ENCODE measurements at regions not wholly inside any gene's neighbourhood (a gene's known extent, or its start where the extent isn't known, plus 50 kb on each side); places are given as distances from the start of the nearest gene placed in this dataset.

DNA sequence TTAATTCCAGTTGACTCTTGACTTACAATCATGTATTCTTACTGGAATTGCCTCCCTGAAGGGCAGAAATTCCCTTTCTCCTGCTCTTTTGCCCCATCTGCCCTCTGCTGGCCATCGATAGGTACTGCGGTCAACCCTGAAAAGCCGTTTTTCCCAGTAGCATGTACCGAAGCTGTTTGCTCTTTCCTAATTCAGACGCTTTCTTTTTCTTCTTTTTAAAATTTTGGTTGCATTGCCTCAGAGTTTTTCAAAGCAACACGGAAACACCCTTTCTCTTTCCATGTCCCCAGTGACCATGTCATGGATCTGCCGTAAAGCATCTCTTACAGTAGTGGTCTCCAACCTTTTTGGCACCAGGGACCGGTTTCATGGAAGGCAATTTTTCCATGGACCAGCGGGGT is 164.2 kb upstream of the C1orf21 start:
- H2BK12ac ChIP-seq (ENCODE audit: low read depth, low read length) = no peak overlapping the region
- FAIRE-seq = peak; percentile 45
- H3K27me3 ChIP-seq (replicated peaks in 1 of 4; ENCODE audit: control insufficient read depth in 3 of 4, extremely low read depth in 1 of 4, insufficient read depth in 3 of 4, low read length in 3 of 4) = peaks cover 1 to 14% (median 9%) of the 10 kb centered on the region in 4 experiments
- no peaks in the 10 kb centered on the region for H3K23me2 ChIP-seq (ENCODE audit: low read depth, low read length)
- H2AFZ ChIP-seq (ENCODE audit: low read length) = no peak overlapping the region
- DNase-seq (ENCODE audit: low read depth in 1 of 2, low spot score in 2 of 2) = peak in 1 of 2 experiments; percentile 83
- no peaks in the 10 kb centered on the region for H3K79me2 ChIP-seq (ENCODE audit: control insufficient read depth in 1 of 2, insufficient read depth in 2 of 2, low read length in 2 of 2)
- no peak overlapping the region for H3K4me2 ChIP-seq (ENCODE audit: insufficient read depth in 1 of 2, low read depth in 2 of 2, low read length in 2 of 2)
- no peak overlapping the region for H2AK5ac ChIP-seq (ENCODE audit: low read depth, low read length)
- H2BK5ac ChIP-seq (ENCODE audit: low read depth, low read length) = no peak overlapping the region
- no peak overlapping the region for H2BK120ac ChIP-seq (replicated peaks; ENCODE audit: low read depth, low read length)
- no peak overlapping the region for H2BK20ac ChIP-seq (ENCODE audit: low read length)
- H4K20me1 ChIP-seq (replicated peaks in 1 of 2; ENCODE audit: control insufficient read depth in 1 of 2, insufficient read depth in 2 of 2, low read length in 2 of 2) = no peaks in the 10 kb centered on the region
- no peak overlapping the region for H3K56ac ChIP-seq (replicated peaks; ENCODE audit: insufficient read length, low read depth, low read length)
- H3K27ac ChIP-seq (ENCODE audit: low read depth, low read length) = no peak overlapping the region
- no peak overlapping the region for H3K4ac ChIP-seq (replicated peaks; ENCODE audit: insufficient read length, low read depth, low read length)
- 40% methylated on average over 9 of the region's 9 CpGs; no CpG with 5 or more reads in 1 of the 2 experiments for WGBS, 2 experiments (ENCODE audit: extremely low coverage in 1 of 2, insufficient coverage in 1 of 2, insufficient read length in 1 of 2, insufficient replicate concordance in 2 of 2, low coverage in 1 of 2, low lambda C conversion rate in 2 of 2, missing lambda C conversion rate in 1 of 2)
- H3K4me1 ChIP-seq (replicated peaks in 1 of 4; ENCODE audit: control insufficient read depth in 3 of 4, insufficient read depth in 4 of 4, low read length in 3 of 4) = no peaks in the 10 kb centered on the region
- CTCF ChIA-PET (ENCODE audit: partially characterized antibody) = interaction anchor here (0.6 to 5.0 kb wide), 44 partner anchors 10 to 567 kb away, joined by 3 to 50 read pairs (median 4); no protein-coding TSS in a partner anchor
- H4K8ac ChIP-seq (ENCODE audit: extremely low read depth, insufficient read depth, low read length) = no peak overlapping the region
- no peak overlapping the region for H3K9ac ChIP-seq (replicated peaks in 1 of 4; ENCODE audit: extremely low read depth in 1 of 4, low read depth in 3 of 4, low read length in 3 of 4)
- no peak overlapping the region for H2BK15ac ChIP-seq (ENCODE audit: low read length)
- no peak overlapping the region for H3K4me3 ChIP-seq (ENCODE audit: extremely low read depth in 1 of 4, insufficient read depth in 2 of 4, low read depth in 3 of 4, low read length in 4 of 4)
- H4K5ac ChIP-seq (ENCODE audit: insufficient read length, low read depth, low read length) = no peak overlapping the region
- H3K14ac ChIP-seq (ENCODE audit: insufficient read length) = no peak overlapping the region
- no peaks in the 10 kb centered on the region for H3K79me1 ChIP-seq (ENCODE audit: low read depth, low read length)
- H3K36me3 ChIP-seq (ENCODE audit: control insufficient read depth in 2 of 4, insufficient read depth in 4 of 4, low read length in 3 of 4) = no peaks in the 10 kb centered on the region
- POLR2A ChIA-PET (ENCODE audit: partially characterized antibody) = interaction anchor here (0.6 kb wide), 1 partner anchor 530 kb away, joined by 4 read pairs; no protein-coding TSS in a partner anchor
- H3K18ac ChIP-seq (ENCODE audit: extremely low read depth, low read length) = no peak overlapping the region
- no peaks in the 10 kb centered on the region for H3K9me3 ChIP-seq (ENCODE audit: insufficient read depth in 2 of 2, low read depth in 1 of 2, low read length in 1 of 2)
- no peak overlapping the region for H3K23ac ChIP-seq (ENCODE audit: insufficient read length)
- H4K91ac ChIP-seq (replicated peaks; ENCODE audit: insufficient read length, low read length) = no peak overlapping the region
- no peak for TF ChIP-seq CHD1 (IDR thresholded peaks at IDR 0.05; ENCODE audit: low read depth, low read length)
- TF ChIP-seq RAD21 (IDR thresholded peaks at IDR 0.05 in 1 of 2, conservative IDR thresholded peaks at IDR 0.05 in 1 of 2; ENCODE audit: low read depth in 2 of 2, low read length in 2 of 2) = peak; percentile 83 to 90
- TF ChIP-seq, protein P1, sequence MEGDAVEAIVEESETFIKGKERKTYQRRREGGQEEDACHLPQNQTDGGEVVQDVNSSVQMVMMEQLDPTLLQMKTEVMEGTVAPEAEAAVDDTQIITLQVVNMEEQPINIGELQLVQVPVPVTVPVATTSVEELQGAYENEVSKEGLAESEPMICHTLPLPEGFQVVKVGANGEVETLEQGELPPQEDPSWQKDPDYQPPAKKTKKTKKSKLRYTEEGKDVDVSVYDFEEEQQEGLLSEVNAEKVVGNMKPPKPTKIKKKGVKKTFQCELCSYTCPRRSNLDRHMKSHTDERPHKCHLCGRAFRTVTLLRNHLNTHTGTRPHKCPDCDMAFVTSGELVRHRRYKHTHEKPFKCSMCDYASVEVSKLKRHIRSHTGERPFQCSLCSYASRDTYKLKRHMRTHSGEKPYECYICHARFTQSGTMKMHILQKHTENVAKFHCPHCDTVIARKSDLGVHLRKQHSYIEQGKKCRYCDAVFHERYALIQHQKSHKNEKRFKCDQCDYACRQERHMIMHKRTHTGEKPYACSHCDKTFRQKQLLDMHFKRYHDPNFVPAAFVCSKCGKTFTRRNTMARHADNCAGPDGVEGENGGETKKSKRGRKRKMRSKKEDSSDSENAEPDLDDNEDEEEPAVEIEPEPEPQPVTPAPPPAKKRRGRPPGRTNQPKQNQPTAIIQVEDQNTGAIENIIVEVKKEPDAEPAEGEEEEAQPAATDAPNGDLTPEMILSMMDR (IDR thresholded peaks at IDR 0.05; ENCODE audit: control extremely low read depth in 1 of 3, insufficient read depth in 1 of 3, low read depth in 1 of 3, low read length in 3 of 3) = peak; percentile 83 to 88 (median 83)
- TF ChIP-seq NANOG (IDR thresholded peaks at IDR 0.05; ENCODE audit: insufficient read depth, low read depth, low read length, poor library complexity, severe bottlenecking) = no peak
- TF ChIP-seq TEAD4 (IDR thresholded peaks at IDR 0.05; ENCODE audit: low read depth, low read length) = 0 out of 2 replicates have a peak, but pooled peaks have one; percentile 31
- no peak for TF ChIP-seq CTBP2 (IDR thresholded peaks at IDR 0.05; ENCODE audit: borderline replicate concordance, insufficient read depth, insufficient read length, low read length)
- no peak for TF ChIP-seq KDM5A (IDR thresholded peaks at IDR 0.05; ENCODE audit: low read length)
